A549 (cell line): ENCODE measurements at regions not wholly inside any gene's neighbourhood (a gene's known extent, or its start where the extent isn't known, plus 50 kb on each side); places are given as distances from the start of the nearest gene placed in this dataset.

Experiments used
- BHLHE40 ChIP-seq: IDR thresholded peaks from 2 replicates; pipeline ENCODE4 v1.6.1; 2012; ENCODE audit warnings: low read depth, low read length, inconsistent platforms
- CHD2 ChIP-seq: fragments of 150-350 bp; IDR thresholded peaks from 2 replicates; pipeline ENCODE4 v1.6.1; 2014; ENCODE audit warnings: low read length; ENCODE audit not compliant: partially characterized antibody
- CTCF ChIP-seq: fragments of >200 bp; sonication (Bioruptor Twin); formaldehyde crosslinking; IDR thresholded peaks from 3 replicates; pipeline ENCODE4 v1.5.1; 2016
- EHMT2 ChIP-seq: fragments of 200-600 bp; sonication (generic); IDR thresholded peaks from 2 replicates; pipeline ENCODE4 v1.6.1; 2016; ENCODE audit warnings: antibody characterized with exemption, low read depth, mild to moderate bottlenecking, moderate library complexity
- EP300 ChIP-seq, 2 experiments: fragments of >200 bp; sonication (Bioruptor Twin); formaldehyde crosslinking; IDR thresholded peaks; 2 replicates in 1 of 2; 3 replicates in 1 of 2; pipeline ENCODE4 v1.6.1; 2016 to 2017
- JUN ChIP-seq, 2 experiments: fragments of >200 bp; sonication (Bioruptor Twin); formaldehyde crosslinking; IDR thresholded peaks; 2 replicates in 1 of 2; 3 replicates in 1 of 2; pipeline ENCODE4 v1.6.1; 2016 to 2017
- PHF8 ChIP-seq: fragments of 200-600 bp; sonication (generic); IDR thresholded peaks from 2 replicates; pipeline ENCODE4 v1.6.1; 2016; ENCODE audit warnings: low read depth, mild to moderate bottlenecking, antibody characterized with exemption, moderate library complexity, borderline replicate concordance
- POLR2A ChIP-seq: IDR thresholded peaks from 2 replicates; pipeline ENCODE4 v1.6.1; 2012; ENCODE audit warnings: mild to moderate bottlenecking, low read length
- RAD21 ChIP-seq, 2 experiments: fragments of >200 bp in 1 of 2; sonication (Bioruptor Twin) in 1 of 2; formaldehyde crosslinking in 1 of 2; IDR thresholded peaks in 1 of 2; conservative IDR thresholded peaks in 1 of 2; 2 replicates in 1 of 2; 3 replicates in 1 of 2; pipeline ENCODE4 v1.6.1; 2012 to 2018; ENCODE audit warnings: inconsistent platforms in 1 of 2
- RCOR1 ChIP-seq: fragments of 150-350 bp; IDR thresholded peaks from 2 replicates; pipeline ENCODE4 v1.6.1; 2014; ENCODE audit warnings: antibody characterized with exemption, low read length, low read depth
- REST ChIP-seq: fragments of 200-600 bp; sonication (generic); IDR thresholded peaks from 2 replicates; pipeline ENCODE4 v1.6.1; 2016; ENCODE audit warnings: antibody characterized with exemption, mild to moderate bottlenecking, moderate library complexity
- USF2 ChIP-seq: fragments of 450-650 bp; IDR thresholded peaks from 2 replicates; pipeline ENCODE4 v1.6.1; 2014; ENCODE audit warnings: antibody characterized with exemption

GRCh38 chr20:22509090-22509842, 75.1 kb downstream of the FOXA2 start:
- no peak for TF ChIP-seq CTCF
- TF ChIP-seq RAD21 (conservative IDR thresholded peaks at IDR 0.05 in 1 of 2, IDR thresholded peaks at IDR 0.05 in 1 of 2), result no peak
- TF ChIP-seq EHMT2, result no peak
- TF ChIP-seq CHD2, result no peak
- no peak for TF ChIP-seq USF2
- TF ChIP-seq REST, result no peak
- no peak for TF ChIP-seq PHF8
- TF ChIP-seq RCOR1, result no peak
- TF ChIP-seq POLR2A, result no peak
- TF ChIP-seq EP300 (IDR thresholded peaks at IDR 0.05), result no peak
- no peak for TF ChIP-seq JUN (IDR thresholded peaks at IDR 0.05)
- TF ChIP-seq BHLHE40, result no peak
